Neutrophil (primary cell): ENCODE measurements at regions not wholly inside any gene's neighbourhood (a gene's known extent, or its start where the extent isn't known, plus 50 kb on each side); places are given as distances from the start of the nearest gene placed in this dataset.
"Not testable (repeated sequence)": the region's sequence is repeated elsewhere in the genome, so short reads cannot be mapped to it uniquely, and the experiment has no call there.

Source experiments
- H3K27ac ChIP-seq: fragments of 200-600 bp; sonication (generic); 2 replicates; pipeline ENCODE4 v1.5.1; 2016; ENCODE audit warnings: mild to moderate bottlenecking, moderate library complexity
- H3K27me3 ChIP-seq: fragments of 200-600 bp; sonication (generic); 2 replicates; pipeline ENCODE4 v1.6.0; 2016; ENCODE audit warnings: mild to moderate bottlenecking
- H3K36me3 ChIP-seq: fragments of 200-600 bp; sonication (generic); 2 replicates; pipeline ENCODE4 v1.5.1; 2017
- H3K4me1 ChIP-seq, 2 experiments: fragments of 200-600 bp in 1 of 2; sonication (generic) in 1 of 2; 1 replicate in 1 of 2; 2 replicates in 1 of 2; pipeline versions ENCODE4 v1.5.1 to v1.6.1; 2013 to 2016; ENCODE audit warnings: low read depth in 1 of 2, low read length in 1 of 2, mild to moderate bottlenecking in 1 of 2, moderate library complexity in 1 of 2; ENCODE audit not compliant: control insufficient read depth in 1 of 2, insufficient read depth in 1 of 2
- H3K4me3 ChIP-seq, 2 experiments: fragments of 200-600 bp in 1 of 2; sonication (generic) in 1 of 2; 1 replicate in 1 of 2; 2 replicates in 1 of 2; pipeline ENCODE4 v1.5.1; 2013 to 2016; ENCODE audit warnings: low read depth in 1 of 2, low read length in 1 of 2, mild to moderate bottlenecking in 1 of 2, moderate library complexity in 1 of 2
- H3K9me3 ChIP-seq: fragments of 200-600 bp; sonication (generic); 2 replicates; pipeline ENCODE4 v1.5.1; 2016
- TF ChIP-seq, protein P1 (sequence below): fragments of 200-600 bp; sonication (generic); IDR thresholded peaks from 2 replicates; pipeline ENCODE4 v1.5.1; 2016; ENCODE audit warnings: antibody characterized with exemption

GRCh38 chr7:66539902-66540375 is 88.7 kb upstream of the KCTD7 start:
- Histone ChIP-seq H3K4me3 (no peak overlapping the region), H3K36me3 (peaks cover 52% of the 10 kb centered on the region), H3K27me3 (no peaks in the 10 kb centered on the region), H3K27ac (no peak overlapping the region), H3K4me1 (no peaks in the 10 kb centered on the region), H3K9me3 (no peaks in the 10 kb centered on the region)
- TF ChIP-seq, protein P1, sequence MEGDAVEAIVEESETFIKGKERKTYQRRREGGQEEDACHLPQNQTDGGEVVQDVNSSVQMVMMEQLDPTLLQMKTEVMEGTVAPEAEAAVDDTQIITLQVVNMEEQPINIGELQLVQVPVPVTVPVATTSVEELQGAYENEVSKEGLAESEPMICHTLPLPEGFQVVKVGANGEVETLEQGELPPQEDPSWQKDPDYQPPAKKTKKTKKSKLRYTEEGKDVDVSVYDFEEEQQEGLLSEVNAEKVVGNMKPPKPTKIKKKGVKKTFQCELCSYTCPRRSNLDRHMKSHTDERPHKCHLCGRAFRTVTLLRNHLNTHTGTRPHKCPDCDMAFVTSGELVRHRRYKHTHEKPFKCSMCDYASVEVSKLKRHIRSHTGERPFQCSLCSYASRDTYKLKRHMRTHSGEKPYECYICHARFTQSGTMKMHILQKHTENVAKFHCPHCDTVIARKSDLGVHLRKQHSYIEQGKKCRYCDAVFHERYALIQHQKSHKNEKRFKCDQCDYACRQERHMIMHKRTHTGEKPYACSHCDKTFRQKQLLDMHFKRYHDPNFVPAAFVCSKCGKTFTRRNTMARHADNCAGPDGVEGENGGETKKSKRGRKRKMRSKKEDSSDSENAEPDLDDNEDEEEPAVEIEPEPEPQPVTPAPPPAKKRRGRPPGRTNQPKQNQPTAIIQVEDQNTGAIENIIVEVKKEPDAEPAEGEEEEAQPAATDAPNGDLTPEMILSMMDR: no peak

GRCh38 chr7:66542049-66542448 is 86.6 kb upstream of the KCTD7 start:
- H3K27me3 ChIP-seq: no peaks in the 10 kb centered on the region
- H3K27ac ChIP-seq: no peak overlapping the region
- H3K36me3 ChIP-seq: peaks cover 58% of the 10 kb centered on the region
- no peaks in the 10 kb centered on the region for H3K4me1 ChIP-seq
- no peaks in the 10 kb centered on the region for H3K9me3 ChIP-seq
- TF ChIP-seq, protein P1: no peak
- no peak overlapping the region for H3K4me3 ChIP-seq

DNA sequence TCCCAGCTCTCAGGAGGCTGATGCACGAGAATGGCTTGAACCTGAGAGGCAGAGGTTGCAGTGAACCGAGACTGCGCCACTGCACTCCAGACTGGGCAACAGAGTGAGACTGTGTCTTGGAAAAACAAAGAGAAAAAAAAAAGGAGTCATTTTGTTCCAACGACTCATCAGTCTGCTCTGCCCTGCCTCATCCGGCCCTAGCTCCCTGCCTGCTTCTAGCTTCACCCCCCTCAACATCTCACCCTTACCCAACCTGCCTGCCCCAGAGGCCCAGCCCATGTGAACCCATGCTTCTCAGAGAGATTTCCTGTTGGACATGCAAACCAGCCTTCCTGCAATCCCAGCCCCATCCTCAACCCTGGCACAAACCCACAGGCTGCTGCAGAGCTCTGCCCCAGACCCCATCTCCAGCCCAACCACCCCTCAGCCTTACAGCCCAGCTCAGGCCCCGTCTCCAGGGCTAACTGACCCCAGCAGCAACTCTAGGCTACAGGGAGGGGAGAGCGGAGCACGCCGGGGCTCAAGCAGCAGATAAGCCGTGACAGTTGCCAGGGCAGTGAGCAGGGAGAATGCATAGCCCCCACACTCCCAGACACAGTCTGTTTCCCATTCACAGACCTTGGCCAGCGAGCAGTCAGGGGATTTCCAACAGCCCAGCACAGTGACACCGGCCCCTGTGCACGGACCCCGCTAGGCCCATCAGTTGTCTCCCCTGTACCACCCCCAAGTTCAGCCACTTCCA is 86.0 kb upstream of the KCTD7 start:
- Histone ChIP-seq H3K9me3 (no peaks in the 10 kb centered on the region), H3K4me1 (no peaks in the 10 kb centered on the region), H3K36me3 (peaks cover 62% of the 10 kb centered on the region), H3K4me3 (no peak overlapping the region), H3K27ac (no peak overlapping the region), H3K27me3 (no peaks in the 10 kb centered on the region)
- TF ChIP-seq, protein P1: no peak

DNA sequence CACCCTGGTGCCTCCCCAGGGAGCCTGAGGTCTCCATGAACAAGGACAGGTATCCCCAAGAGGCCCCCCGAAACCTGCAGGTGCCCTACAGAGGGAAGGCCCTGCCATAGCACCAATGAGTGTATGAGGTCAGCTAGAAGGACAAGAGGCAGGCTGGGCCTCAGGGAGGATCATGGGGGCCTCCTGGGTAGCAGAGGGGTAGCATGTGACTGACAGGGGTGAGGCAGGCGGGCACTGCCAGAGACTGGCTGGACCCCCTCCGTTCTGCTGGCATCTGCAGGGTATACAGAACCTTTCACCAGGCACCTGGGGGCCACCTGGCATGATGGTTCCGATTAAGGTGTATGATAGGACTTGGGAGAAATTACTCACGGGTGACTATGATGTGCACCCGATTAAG is 79.2 kb upstream of the KCTD7 start:
- TF ChIP-seq, protein P1: no peak
- H3K27me3 ChIP-seq: no peaks in the 10 kb centered on the region
- H3K9me3 ChIP-seq: no peaks in the 10 kb centered on the region
- no peaks in the 10 kb centered on the region for H3K4me1 ChIP-seq
- H3K4me3 ChIP-seq: no peak overlapping the region
- H3K27ac ChIP-seq: no peak overlapping the region
- H3K36me3 ChIP-seq: peaks cover 78% of the 10 kb centered on the region

GRCh38 chr7:66553001-66553400 is 75.7 kb upstream of the KCTD7 start:
- H3K4me3 ChIP-seq: no peak overlapping the region
- no peaks in the 10 kb centered on the region for H3K27me3 ChIP-seq
- H3K9me3 ChIP-seq: no peaks in the 10 kb centered on the region
- H3K27ac ChIP-seq: no peak overlapping the region
- TF ChIP-seq, protein P1: no peak
- peaks cover 79% of the 10 kb centered on the region for H3K36me3 ChIP-seq
- H3K4me1 ChIP-seq: no peaks in the 10 kb centered on the region

DNA sequence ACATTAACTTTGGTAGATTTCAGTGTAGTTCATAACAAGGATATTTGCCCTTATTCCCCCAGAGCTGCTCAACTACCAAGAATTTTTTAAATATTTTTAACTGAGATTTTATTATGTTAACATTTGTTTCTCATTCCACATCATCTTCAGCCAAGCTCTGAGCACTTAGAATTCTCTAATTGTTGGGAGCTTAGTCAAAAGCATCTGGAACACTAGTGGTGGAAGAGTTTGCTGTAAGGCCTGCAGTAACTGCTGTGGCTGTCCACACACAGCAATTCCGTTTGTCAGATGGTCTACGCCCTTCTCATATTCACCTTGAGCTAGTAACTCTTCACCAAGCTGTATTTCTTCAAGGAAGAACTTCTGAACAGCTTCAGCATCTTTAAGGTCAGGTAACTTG is 75.0 kb upstream of the KCTD7 start:
- H3K27me3 ChIP-seq, H3K9me3 ChIP-seq, H3K27ac ChIP-seq, H3K4me3 ChIP-seq, H3K4me1 ChIP-seq: not testable (repeated sequence)
- H3K36me3 ChIP-seq: peaks cover 80% of the 10 kb centered on the region

DNA sequence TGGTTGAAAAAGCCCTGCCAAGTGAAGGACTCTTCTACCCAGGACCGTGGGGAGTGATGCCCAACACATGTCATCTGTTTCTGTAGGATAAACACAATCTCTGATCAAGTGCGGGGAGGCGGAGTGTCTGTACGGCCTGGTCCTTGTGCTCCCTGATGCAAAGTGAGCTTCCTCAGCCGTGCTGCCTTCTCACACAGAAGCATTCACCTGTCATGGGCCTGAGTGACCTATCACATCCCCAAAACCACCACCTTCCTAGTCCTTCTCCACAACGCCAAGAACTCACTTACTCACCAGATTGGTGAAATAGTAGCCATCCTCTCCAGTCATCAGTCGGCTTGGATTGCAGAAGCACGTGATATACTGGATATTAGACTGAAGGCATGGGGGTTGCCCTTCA is 74.4 kb upstream of the KCTD7 start:
- H3K4me3 ChIP-seq: not testable (repeated sequence)
- peaks cover 85% of the 10 kb centered on the region for H3K36me3 ChIP-seq

GRCh38 chr7:66554842-66555430 is 73.7 kb upstream of the KCTD7 start:
- peaks cover 84% of the 10 kb centered on the region for H3K36me3 ChIP-seq
- H3K4me1 ChIP-seq: not testable (repeated sequence)

More for the DNA sequence above, 74.4 kb upstream of the KCTD7 start:
- H3K27ac ChIP-seq, H3K9me3 ChIP-seq, H3K27me3 ChIP-seq, H3K4me1 ChIP-seq: not testable (repeated sequence)

More at GRCh38 chr7:66554842-66555430, 73.7 kb upstream of the KCTD7 start:
- not testable (repeated sequence) for H3K4me3 ChIP-seq, H3K27me3 ChIP-seq, H3K9me3 ChIP-seq, H3K27ac ChIP-seq
